Transverse colon (tissue), 4 donors: ENCODE measurements at regions not wholly inside any gene's neighbourhood (a gene's known extent, or its start where the extent isn't known, plus 50 kb on each side); places are given as distances from the start of the nearest gene placed in this dataset.

ENCODE experiments used
- DNase-seq: peaks from one replicate; pipeline ENCODE4 v3.0.0-alpha.2; 2019
- H3K27ac ChIP-seq, 4 donors: fragments of 200-600 bp; sonication (generic); 2 replicates each; pipeline ENCODE4 v1.5.1; 2016 to 2018; ENCODE audit warnings: inconsistent platforms in 4 of 4
- H3K27me3 ChIP-seq: fragments of 200-600 bp; sonication (generic); 2 replicates; pipeline ENCODE4 v1.5.1; 2017; ENCODE audit warnings: inconsistent platforms
- H3K36me3 ChIP-seq, 4 donors: fragments of 200-600 bp; sonication (generic); 2 replicates each; pipeline ENCODE4 v1.5.1; 2017 to 2019; ENCODE audit warnings: inconsistent platforms in 4 of 4
- H3K4me1 ChIP-seq, 4 donors: fragments of 200-600 bp; sonication (generic); 2 replicates each; pipeline ENCODE4 v1.5.1; 2017 to 2020; ENCODE audit warnings: inconsistent platforms in 4 of 4
- H3K4me3 ChIP-seq, 4 donors: fragments of 200-600 bp; sonication (generic); 1 replicate in 1 of 4; 2 replicates in 3 of 4; pipeline versions ENCODE4 v1.5.1 to v1.6.1; 2017 to 2019; ENCODE audit warnings: inconsistent platforms in 4 of 4
- H3K9me3 ChIP-seq, 2 donors: fragments of 200-600 bp; sonication (generic); 2 replicates each; pipeline ENCODE4 v1.5.1; 2017 to 2019; ENCODE audit warnings: inconsistent platforms in 2 of 2
- CTCF ChIP-seq, 5 experiments: fragments of 200-600 bp in 3 of 5; fragments of 450-650 bp in 2 of 5; sonication (generic) in 3 of 5; IDR thresholded peaks; 1 replicate in 2 of 5; 2 replicates in 3 of 5; pipeline ENCODE4 v1.5.1; 2016 to 2017; ENCODE audit warnings: antibody characterized with exemption in 5 of 5, inconsistent platforms in 3 of 5, mild to moderate bottlenecking in 2 of 5, moderate library complexity in 1 of 5
- EP300 ChIP-seq: sonication (generic); formaldehyde crosslinking; IDR thresholded peaks from one replicate; pipeline ENCODE4 v1.6.1; 2017; ENCODE audit warnings: antibody characterized with exemption, low read depth
- POLR2A ChIP-seq: fragments of 450-650 bp; IDR thresholded peaks from one replicate; pipeline ENCODE4 v1.6.1; 2016; ENCODE audit warnings: antibody characterized with exemption, mild to moderate bottlenecking, moderate library complexity
- POLR2AphosphoS5 ChIP-seq, 3 donors: sonication (generic); formaldehyde crosslinking; IDR thresholded peaks; one replicate each; pipeline ENCODE4 v1.6.1; 2016; ENCODE audit warnings: antibody characterized with exemption in 3 of 3
- WGBS, 2 donors: methylation state at CpG; one replicate each; pipeline ENCODE4 v1.1.5; 2018; ENCODE audit warnings: low coverage in 1 of 2; 5-methylcytosine and 5-hydroxymethylcytosine counted together
- in situ Hi-C, 4 donors: fragments of 200-750 bp; cut with MboI; loops; one replicate each; pipeline versions ENCODE4 v1.15.0 to v1.15.1; 2017; ENCODE audit warnings: low sequenced_read_pairs in 3 of 4, low pct_ligation_motif_present in 1 of 4, low pct_unique_long_range_greater_than_20kb in 1 of 4
- intact Hi-C: fragments of 100-400 bp; cut with DNase I; formaldehyde crosslinking; loops from one replicate; pipeline ENCODE4 v1.15.1; 2023; ENCODE audit warnings: low total_unique reads

DNA sequence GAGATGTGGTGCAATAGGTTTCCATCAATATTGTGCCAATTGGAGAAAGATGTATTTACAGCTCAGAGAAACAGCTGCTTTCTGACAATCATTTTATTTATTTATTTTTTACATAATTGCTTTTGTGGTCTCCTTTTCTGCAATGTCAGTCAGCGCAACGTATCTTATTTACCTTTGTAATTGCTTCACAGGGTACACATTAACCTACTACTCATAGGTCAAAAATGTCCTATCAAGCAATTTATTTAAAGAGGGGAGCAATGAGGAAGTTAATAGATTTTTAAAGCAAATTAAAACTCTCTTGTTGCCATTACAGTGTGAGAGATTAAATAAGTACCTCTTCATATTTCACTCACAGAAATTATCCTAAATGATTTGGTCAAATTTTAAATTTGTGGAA, 291.0 kb downstream of the CALCRL start:
- no peaks in the 10 kb centered on the region for H3K4me1 ChIP-seq
- no peak overlapping the region for H3K4me3 ChIP-seq
- 48 to 57% methylated on average over 2 of the region's 2 CpGs for WGBS, 2 donors
- in situ Hi-C loops = no loop called here
- no peak for DNase-seq
- intact Hi-C loops = no loop called here
- TF ChIP-seq POLR2A (no peak), CTCF (IDR thresholded peaks at IDR 0.05) (no peak), POLR2AphosphoS5 (IDR thresholded peaks at IDR 0.05) (no peak), EP300 (no peak)
- H3K9me3 ChIP-seq = peaks cover 8 to 9% of the 10 kb centered on the region in 2 donors
- no peaks in the 10 kb centered on the region for H3K36me3 ChIP-seq
- H3K27ac ChIP-seq = no peak overlapping the region
- H3K27me3 ChIP-seq = no peaks in the 10 kb centered on the region

GRCh38 chr2:187155476-187155875, 292.6 kb downstream of the CALCRL start:
- TF ChIP-seq POLR2AphosphoS5 (IDR thresholded peaks at IDR 0.05) (no peak), EP300 (no peak), POLR2A (no peak), CTCF (IDR thresholded peaks at IDR 0.05) (no peak)
- intact Hi-C loops (no loop called here), in situ Hi-C loops (no loop called here)
- Histone ChIP-seq H3K4me3 (no peak overlapping the region), H3K36me3 (no peaks in the 10 kb centered on the region), H3K27ac (no peak overlapping the region), H3K27me3 (no peaks in the 10 kb centered on the region), H3K9me3 (peaks cover 8 to 9% of the 10 kb centered on the region in 2 donors), H3K4me1 (no peaks in the 10 kb centered on the region)
- no peak for DNase-seq
- WGBS, 2 donors = 64% methylated on average over 1 of the region's 1 CpG

DNA sequence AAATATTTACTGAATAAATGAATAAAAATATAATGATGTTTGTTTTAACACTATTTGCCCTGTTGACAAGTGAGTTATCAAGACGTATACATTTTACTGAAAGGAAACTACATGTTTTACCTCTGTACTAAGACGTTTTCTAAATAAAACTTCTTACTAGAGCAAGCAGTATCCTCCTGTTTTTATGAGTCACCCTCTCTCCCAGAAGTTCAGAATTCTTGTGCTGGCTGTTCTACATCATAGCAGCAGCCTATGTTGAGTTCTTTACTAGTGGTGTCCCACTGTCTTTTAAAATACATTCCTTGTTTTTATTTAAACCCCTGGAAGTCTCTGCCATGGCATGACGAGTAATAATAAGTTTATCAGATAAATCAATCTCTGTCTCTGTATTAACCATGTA, 297.4 kb downstream of the CALCRL start:
- Histone ChIP-seq H3K4me3 (no peak overlapping the region), H3K27ac (no peak overlapping the region), H3K36me3 (no peaks in the 10 kb centered on the region), H3K4me1 (no peaks in the 10 kb centered on the region), H3K9me3 (peaks cover 6 to 7% of the 10 kb centered on the region in 2 donors), H3K27me3 (no peaks in the 10 kb centered on the region)
- in situ Hi-C loops = no loop called here
- TF ChIP-seq POLR2AphosphoS5 (IDR thresholded peaks at IDR 0.05) (no peak), CTCF (IDR thresholded peaks at IDR 0.05) (no peak), POLR2A (no peak), EP300 (no peak)
- intact Hi-C loops = no loop called here
- WGBS, 2 donors = 44 to 45% methylated on average over 3 of the region's 3 CpGs
- no peak for DNase-seq

DNA sequence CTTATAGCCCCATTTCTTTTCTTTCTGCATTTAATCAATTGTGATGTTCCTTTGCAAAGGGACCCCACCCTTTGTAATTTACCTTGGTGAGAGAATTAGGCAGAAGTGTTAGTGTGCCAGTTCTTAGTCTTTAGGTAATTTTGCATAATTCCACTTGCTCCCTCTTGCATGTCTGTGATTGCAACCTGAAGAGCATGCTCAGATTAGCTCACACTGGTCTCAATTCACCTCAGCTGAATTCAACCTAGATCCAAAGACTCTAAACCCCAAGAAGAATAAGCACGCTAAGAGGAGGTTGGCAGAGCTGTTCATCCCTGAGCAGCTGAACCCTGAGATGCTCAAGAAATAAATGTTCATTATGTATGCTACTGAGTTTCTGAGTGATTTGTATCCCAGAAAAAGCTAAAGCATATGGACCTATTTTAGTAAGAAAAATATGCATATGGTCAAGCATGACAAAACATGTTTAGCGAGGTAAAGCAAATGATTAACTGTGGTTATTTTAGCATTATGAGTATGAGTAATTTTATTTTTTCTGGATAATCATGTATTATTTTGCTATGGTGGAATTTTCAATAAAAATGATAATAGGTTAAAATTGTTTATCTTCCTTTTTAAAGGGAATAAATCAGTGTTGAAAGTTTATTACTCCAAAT, 299.2 kb upstream of the ZSWIM2 start:
- in situ Hi-C loops (no loop called here), intact Hi-C loops (no loop called here)
- H3K9me3 ChIP-seq = peaks cover 4 to 7% of the 10 kb centered on the region in 2 donors
- TF ChIP-seq CTCF (IDR thresholded peaks at IDR 0.05) (no peak), EP300 (no peak), POLR2A (no peak), POLR2AphosphoS5 (IDR thresholded peaks at IDR 0.05) (no peak)
- no peak for DNase-seq
- no peak overlapping the region for H3K4me3 ChIP-seq
- WGBS, 2 donors = 44 to 69% methylated on average over 2 of the region's 2 CpGs
- no peaks in the 10 kb centered on the region for H3K4me1 ChIP-seq
- no peaks in the 10 kb centered on the region for H3K36me3 ChIP-seq
- no peak overlapping the region for H3K27ac ChIP-seq
- no peaks in the 10 kb centered on the region for H3K27me3 ChIP-seq
